Adrenal gland (tissue), 9 donors: ENCODE measurements at regions not wholly inside any gene's neighbourhood (a gene's known extent, or its start where the extent isn't known, plus 50 kb on each side); places are given as distances from the start of the nearest gene placed in this dataset.

Experiments used
- DNase-seq, 7 donors: peaks; one replicate each; pipeline ENCODE4 v3.0.0-alpha.2; 2019 to 2020
- H3K27ac ChIP-seq, 5 donors: fragments of 200-600 bp; sonication (generic) in 4 of 5; 1 replicate in 3 of 5; 2 replicates in 2 of 5; pipeline versions ENCODE4 v1.5.1 to v1.8.0; 2016 to 2020; ENCODE audit warnings: mild to moderate bottlenecking in 1 of 5
- H3K27me3 ChIP-seq: fragments of 200-600 bp; 2 replicates; pipeline ENCODE4 v1.8.0; 2021
- H3K36me3 ChIP-seq, 2 donors: fragments of 200-600 bp; replicated peaks in 1 of 2; 1 replicate in 1 of 2; 2 replicates in 1 of 2; pipeline versions ENCODE4 v1.5.1 to v1.8.0; 2018 to 2022
- H3K4me1 ChIP-seq, 2 donors: fragments of 200-600 bp; replicated peaks in 1 of 2; 1 replicate in 1 of 2; 2 replicates in 1 of 2; pipeline versions ENCODE4 v1.5.1 to v1.8.0; 2018 to 2021
- H3K4me3 ChIP-seq, 4 donors: fragments of 200-600 bp; sonication (generic) in 3 of 4; one replicate each; pipeline ENCODE4 v1.5.1; 2016 to 2018
- H3K9me3 ChIP-seq, 3 donors: fragments of 200-600 bp; sonication (generic) in 1 of 3; replicated peaks in 1 of 3; 1 replicate in 2 of 3; 2 replicates in 1 of 3; pipeline versions ENCODE4 v1.5.1 to v1.8.0; 2016 to 2021
- CTCF ChIP-seq, 6 experiments: fragments of 450-650 bp in 4 of 6; fragments of 200-600 bp in 2 of 6; sonication (generic) in 1 of 6; IDR thresholded peaks; 1 replicate in 5 of 6; 2 replicates in 1 of 6; pipeline versions ENCODE4 v1.5.1 to v1.8.0; 2016 to 2021; ENCODE audit warnings: antibody characterized with exemption in 6 of 6, mild to moderate bottlenecking in 2 of 6, moderate library complexity in 1 of 6
- POLR2A ChIP-seq, 2 donors: fragments of 450-650 bp; IDR thresholded peaks; one replicate each; pipeline ENCODE4 v1.6.1; 2017; ENCODE audit warnings: antibody characterized with exemption in 2 of 2, mild to moderate bottlenecking in 2 of 2, moderate library complexity in 1 of 2
- WGBS, 4 donors: extraction: QIAGEN DNeasy Blood & Tissue Kit in 2 of 4; methylation state at CpG; one replicate each; pipeline versions ENCODE4 v1.1.5 to v1.1.7; 2013 to 2017; 5-methylcytosine and 5-hydroxymethylcytosine counted together
- intact Hi-C, 2 donors: fragments of 100-400 bp; cut with DNase I; formaldehyde crosslinking; loops; one replicate each; pipeline versions ENCODE4 v1.14.1 to v1.15.0; 2022 to 2023
- donor health status: healthy with polysubstance abuse.
- donor health status: Bipolar disorder and iron deficiency.
- donor health status: DM: yes; HTN: yes; CAD: no.
- donor health status: DM: no; HTN: no; CAD: no.
- donor health status: DM: no; HTN: no; CAD: no.

GRCh38 chr7:15874774-15875173 lies 188.3 kb upstream of the MEOX2 start:
- Histone ChIP-seq H3K4me3 (no peak overlapping the region), H3K9me3 (no peaks in the 10 kb centered on the region), H3K27me3 (no peaks in the 10 kb centered on the region), H3K27ac (no peak overlapping the region), H3K36me3 (no peaks in the 10 kb centered on the region), H3K4me1 (no peaks in the 10 kb centered on the region)
- DNase-seq: no peak
- intact Hi-C loops: no loop called here
- TF ChIP-seq CTCF (IDR thresholded peaks at IDR 0.05) (no peak), POLR2A (IDR thresholded peaks at IDR 0.05) (no peak)

- Histone ChIP-seq H3K4me3 (no peak overlapping the region), H3K36me3 (no peaks in the 10 kb centered on the region), H3K4me1 (no peaks in the 10 kb centered on the region), H3K27me3 (no peaks in the 10 kb centered on the region), H3K27ac (no peak overlapping the region), H3K9me3 (peaks cover 0 to 6% (median 0%) of the 10 kb centered on the region in 3 donors)
- no peak for DNase-seq
- TF ChIP-seq POLR2A (IDR thresholded peaks at IDR 0.05) (no peak), CTCF (IDR thresholded peaks at IDR 0.05) (no peak)
- intact Hi-C loops: no loop called here
- WGBS, 4 donors: 66 to 81% (median 72%) methylated on average over 1 of the region's 1 CpG
Observed at GRCh38 chr7:15870347-15870746, 183.9 kb upstream of the MEOX2 start.

GRCh38 chr7:15867441-15867840 lies 181.0 kb upstream of the MEOX2 start:
- WGBS, 4 donors: 85 to 90% (median 90%) methylated on average over 1 of the region's 1 CpG
- no peak for DNase-seq
- Histone ChIP-seq H3K9me3 (peaks cover 0 to 6% (median 0%) of the 10 kb centered on the region in 3 donors), H3K27ac (no peak overlapping the region), H3K4me3 (no peak overlapping the region), H3K27me3 (no peaks in the 10 kb centered on the region), H3K36me3 (no peaks in the 10 kb centered on the region), H3K4me1 (peaks cover 0 to under 1% of the 10 kb centered on the region in 2 donors)
- TF ChIP-seq CTCF (IDR thresholded peaks at IDR 0.05) (no peak), POLR2A (IDR thresholded peaks at IDR 0.05) (no peak)
- intact Hi-C loops: no loop called here

GRCh38 chr7:15866753-15867152 lies 180.3 kb upstream of the MEOX2 start:
- no peaks in the 10 kb centered on the region for H3K27me3 ChIP-seq
- intact Hi-C loops: no loop called here
- peaks cover 0 to 6% (median 0%) of the 10 kb centered on the region in 3 donors for H3K9me3 ChIP-seq
- peaks cover 0 to 7% of the 10 kb centered on the region in 2 donors for H3K4me1 ChIP-seq
- no peak for DNase-seq
- H3K4me3 ChIP-seq: no peak overlapping the region
- H3K36me3 ChIP-seq: no peaks in the 10 kb centered on the region
- TF ChIP-seq POLR2A (IDR thresholded peaks at IDR 0.05): no peak
- TF ChIP-seq CTCF (IDR thresholded peaks at IDR 0.05): no peak
- WGBS, 4 donors: 83 to 91% (median 88%) methylated on average over 1 of the region's 1 CpG
- no peak overlapping the region for H3K27ac ChIP-seq
